IMR-90 (cell line): ENCODE measurements at regions not wholly inside any gene's neighbourhood (a gene's known extent, or its start where the extent isn't known, plus 50 kb on each side); places are given as distances from the start of the nearest gene placed in this dataset.

Experiments used
- ATAC-seq: fragments of 200-7000 bp; cut with Tn5 transposase; 2 replicates; pipeline ENCODE4 v1.9.1; 2020; ENCODE audit warnings: low read depth, mild to moderate bottlenecking, moderate library complexity
- BruUV-seq: library from RNA; stranded (reverse); fragments of 400-500 nt; replicated peaks from 2 replicates; lab custom pipeline; 2021; lab: Mats Ljungman, UMichigan
- CTCF ChIA-PET: fragments of 300-600 bp; formaldehyde crosslinking; extraction: SDS; loops from one replicate; lab custom pipeline; 2021; ENCODE audit warnings: antibody characterized with exemption; lab: Yijun Ruan, JAX
- POLR2A ChIA-PET: fragments of 300-600 bp; sonication (Branson Sonifier 250); formaldehyde crosslinking; loops from one replicate; lab custom pipeline; 2022; ENCODE audit warnings: antibody characterized with exemption; ENCODE audit not compliant: unreplicated experiment; lab: Charles Lee
- DNase-seq: peaks from one replicate; pipeline ENCODE4 v3.0.0; 2013
- H2AFZ ChIP-seq: replicated peaks from 2 replicates; pipeline ENCODE3; 2013; ENCODE audit warnings: low read length, mild to moderate bottlenecking; ENCODE audit not compliant: poor library complexity
- H2AK5ac ChIP-seq: 2 replicates; pipeline ENCODE4 v1.6.1; 2013; ENCODE audit warnings: low read depth, low read length, inconsistent platforms
- H2AK9ac ChIP-seq: replicated peaks from 2 replicates; pipeline ENCODE3; 2013; ENCODE audit warnings: mild to moderate bottlenecking, low read depth, low read length, moderate library complexity; ENCODE audit not compliant: poor library complexity
- H2BK120ac ChIP-seq: 2 replicates; pipeline ENCODE4 v1.6.1; 2013; ENCODE audit warnings: low read depth, low read length, inconsistent platforms
- H2BK15ac ChIP-seq: 3 replicates; pipeline ENCODE4 v1.6.1; 2013; ENCODE audit warnings: low read depth, low read length, inconsistent platforms
- H2BK20ac ChIP-seq: 2 replicates; pipeline ENCODE4 v1.6.1; 2013; ENCODE audit warnings: low read depth, mild to moderate bottlenecking, inconsistent platforms, low read length, moderate library complexity
- H2BK5ac ChIP-seq: 2 replicates; pipeline ENCODE4 v1.6.1; 2013; ENCODE audit warnings: mild to moderate bottlenecking, low read depth, low read length, inconsistent platforms; ENCODE audit not compliant: poor library complexity, severe bottlenecking
- H3K14ac ChIP-seq: replicated peaks from 2 replicates; pipeline ENCODE4 v1.6.1; 2013; ENCODE audit warnings: low read depth, low read length, inconsistent platforms
- H3K18ac ChIP-seq: 2 replicates; pipeline ENCODE4 v1.6.1; 2013; ENCODE audit warnings: low read depth, low read length, control low read depth
- H3K23ac ChIP-seq: 2 replicates; pipeline ENCODE4 v1.6.1; 2013; ENCODE audit warnings: low read depth, low read length, inconsistent platforms
- H3K27ac ChIP-seq: 2 replicates; pipeline ENCODE4 v1.5.1; 2013; ENCODE audit warnings: mild to moderate bottlenecking, control low read depth, low read length; ENCODE audit not compliant: insufficient read depth
- H3K27me3 ChIP-seq: 2 replicates; pipeline ENCODE4 v1.6.1; 2013; ENCODE audit warnings: low read length; ENCODE audit not compliant: control insufficient read depth, insufficient read depth
- H3K36me3 ChIP-seq: 2 replicates; pipeline ENCODE4 v1.6.1; 2013; ENCODE audit warnings: low read length, mixed read lengths; ENCODE audit not compliant: control insufficient read depth, insufficient read depth
- H3K4ac ChIP-seq: 2 replicates; pipeline ENCODE4 v1.6.1; 2013; ENCODE audit warnings: low read depth, low read length, inconsistent platforms
- H3K4me1 ChIP-seq: 2 replicates; pipeline ENCODE4 v1.6.1; 2013; ENCODE audit warnings: low read length, mixed read lengths; ENCODE audit not compliant: control insufficient read depth, insufficient read depth
- H3K4me2 ChIP-seq: 2 replicates; pipeline ENCODE4 v1.6.1; 2013; ENCODE audit warnings: low read depth, mild to moderate bottlenecking, control low read depth, low read length, moderate library complexity
- H3K4me3 ChIP-seq: 2 replicates; pipeline ENCODE4 v1.5.1; 2013; ENCODE audit warnings: low read depth, mild to moderate bottlenecking, control low read depth, low read length, moderate library complexity; ENCODE audit not compliant: insufficient read depth
- H3K56ac ChIP-seq: 2 replicates; pipeline ENCODE4 v1.6.1; 2013; ENCODE audit warnings: low read length, inconsistent platforms; ENCODE audit not compliant: insufficient read depth; ENCODE audit errors: extremely low read depth
- H3K79me1 ChIP-seq, 2 experiments: 2 replicates each; pipeline ENCODE4 v1.6.1; 2013; ENCODE audit warnings: low read length in 2 of 2, inconsistent platforms in 1 of 2, low read depth in 1 of 2
- H3K9ac ChIP-seq: 2 replicates; pipeline ENCODE4 v1.6.1; 2013; ENCODE audit warnings: low read depth, low read length, control low read depth
- H3K9me1 ChIP-seq: 2 replicates; pipeline ENCODE4 v1.6.1; 2013; ENCODE audit warnings: low read length, inconsistent platforms; ENCODE audit not compliant: insufficient read depth
- H3K9me3 ChIP-seq: 2 replicates; pipeline ENCODE4 v1.6.1; 2013; ENCODE audit warnings: low read length; ENCODE audit not compliant: control insufficient read depth, insufficient read depth
- H4K20me1 ChIP-seq: 2 replicates; pipeline ENCODE4 v1.6.1; 2013; ENCODE audit warnings: low read length, inconsistent platforms; ENCODE audit not compliant: insufficient read depth
- H4K5ac ChIP-seq: 2 replicates; pipeline ENCODE4 v1.6.1; 2013; ENCODE audit warnings: mild to moderate bottlenecking, low read depth, low read length, control low read depth
- H4K8ac ChIP-seq, 2 experiments: 2 replicates each; pipeline ENCODE4 v1.6.1; 2013; ENCODE audit warnings: low read depth in 2 of 2, low read length in 2 of 2, control low read depth in 1 of 2, inconsistent platforms in 1 of 2
- H4K91ac ChIP-seq: 2 replicates; pipeline ENCODE4 v1.6.1; 2013; ENCODE audit warnings: low read depth, low read length, inconsistent platforms; ENCODE audit not compliant: insufficient read depth
- BHLHE40 ChIP-seq: fragments of 150-350 bp; IDR thresholded peaks from 2 replicates; pipeline ENCODE4 v1.6.1; 2016; ENCODE audit warnings: mild to moderate bottlenecking, low read depth, low read length
- CEBPB ChIP-seq: IDR thresholded peaks from 2 replicates; pipeline ENCODE4 v1.6.1; 2012; ENCODE audit warnings: low read depth, low read length, improper control_type of control experiment
- CHD1 ChIP-seq: IDR thresholded peaks from 2 replicates; pipeline ENCODE4 v1.6.1; 2012; ENCODE audit warnings: low read depth, low read length, improper control_type of control experiment
- ELK1 ChIP-seq: fragments of 150-350 bp; IDR thresholded peaks from 2 replicates; pipeline ENCODE4 v1.6.1; 2016; ENCODE audit warnings: low read depth, mild to moderate bottlenecking, low read length, moderate library complexity, borderline replicate concordance
- FOS ChIP-seq: fragments of 150-350 bp; IDR thresholded peaks from 2 replicates; pipeline ENCODE4 v1.6.1; 2016; ENCODE audit warnings: low read depth, low read length
- MAZ ChIP-seq: IDR thresholded peaks from 2 replicates; pipeline ENCODE4 v1.6.1; 2012; ENCODE audit warnings: low read depth, mild to moderate bottlenecking, low read length, improper control_type of control experiment, moderate library complexity, borderline replicate concordance
- MXI1 ChIP-seq: IDR thresholded peaks from 2 replicates; pipeline ENCODE4 v1.6.1; 2012; ENCODE audit warnings: low read depth, mild to moderate bottlenecking, low read length, moderate library complexity, borderline replicate concordance
- NFE2L2 ChIP-seq: fragments of 150-350 bp; IDR thresholded peaks from 2 replicates; pipeline ENCODE4 v1.6.1; 2016; ENCODE audit warnings: low read depth, mild to moderate bottlenecking, low read length
- RAD21 ChIP-seq: IDR thresholded peaks from 2 replicates; pipeline ENCODE4 v1.6.1; 2012; ENCODE audit warnings: low read length, improper control_type of control experiment
- RCOR1 ChIP-seq: IDR thresholded peaks from 2 replicates; pipeline ENCODE4 v1.6.1; 2012; ENCODE audit warnings: mild to moderate bottlenecking, low read length, improper control_type of control experiment; ENCODE audit not compliant: insufficient replicate concordance
- SMC3 ChIP-seq: fragments of 150-350 bp; IDR thresholded peaks from 2 replicates; pipeline ENCODE4 v1.6.1; 2016; ENCODE audit warnings: low read depth, mild to moderate bottlenecking, antibody characterized with exemption, low read length, moderate library complexity
- dilution Hi-C: fragments of 300-500 bp; cut with HindIII; formaldehyde crosslinking; loops from one replicate; pipeline ENCODE4 v1.14.3; 2018; ENCODE audit warnings: low sequenced_read_pairs; ENCODE audit not compliant: unreplicated experiment
- in situ Hi-C: fragments of 300-500 bp; cut with MboI; formaldehyde crosslinking; loops from 3 replicates; pipeline ENCODE4 v1.14.3; 2019; ENCODE audit warnings: low sequenced_read_pairs, inconsistent platforms, mixed read lengths
- intact Hi-C: fragments of 100-400 bp; cut with micrococcal nuclease; formaldehyde crosslinking; loops from 2 replicates; pipeline ENCODE4 v1.10.0; 2022

GRCh38 chr5:40416588-40416987 lies 263.1 kb upstream of the PTGER4 start:
- Histone ChIP-seq H3K4ac (no peak overlapping the region), H3K23ac (no peak overlapping the region), H3K9me3 (no peaks in the 10 kb centered on the region), H4K20me1 (no peaks in the 10 kb centered on the region), H4K5ac (no peak overlapping the region), H3K9me1 (no peaks in the 10 kb centered on the region), H4K91ac (no peak overlapping the region), H3K27me3 (no peaks in the 10 kb centered on the region), H3K18ac (no peak overlapping the region), H4K8ac (no peak overlapping the region), H3K4me2 (no peak overlapping the region), H2AK5ac (no peak overlapping the region), H3K4me1 (no peaks in the 10 kb centered on the region), H3K79me1 (no peaks in the 10 kb centered on the region), H2BK120ac (no peak overlapping the region), H2BK5ac (no peak overlapping the region), H2BK20ac (no peak overlapping the region), H3K56ac (no peak overlapping the region), H3K4me3 (no peak overlapping the region), H3K27ac (no peak overlapping the region), H3K9ac (no peak overlapping the region), H3K36me3 (no peaks in the 10 kb centered on the region), H2BK15ac (no peak overlapping the region), H3K14ac (no peak overlapping the region), H2AFZ (no peak overlapping the region), H2AK9ac (no peak overlapping the region)
- no TSS peak for BruUV-seq
- DNase-seq (no peak), ATAC-seq (no peak)
- TF ChIP-seq SMC3 (no peak), FOS (no peak), RCOR1 (no peak), MXI1 (no peak), RAD21 (no peak), CEBPB (no peak), MAZ (no peak), ELK1 (no peak), BHLHE40 (no peak), NFE2L2 (no peak), CHD1 (no peak)
- dilution Hi-C loops (no loop called here), in situ Hi-C loops (no loop called here), intact Hi-C loops (no loop called here)
- CTCF ChIA-PET, result no interaction called here
- POLR2A ChIA-PET, result no interaction called here
